ENCODE measurements at regions not wholly inside any gene's neighbourhood (a gene's known extent, or its start where the extent isn't known, plus 50 kb on each side); places are given as distances from the start of the nearest gene placed in this dataset.

DNA sequence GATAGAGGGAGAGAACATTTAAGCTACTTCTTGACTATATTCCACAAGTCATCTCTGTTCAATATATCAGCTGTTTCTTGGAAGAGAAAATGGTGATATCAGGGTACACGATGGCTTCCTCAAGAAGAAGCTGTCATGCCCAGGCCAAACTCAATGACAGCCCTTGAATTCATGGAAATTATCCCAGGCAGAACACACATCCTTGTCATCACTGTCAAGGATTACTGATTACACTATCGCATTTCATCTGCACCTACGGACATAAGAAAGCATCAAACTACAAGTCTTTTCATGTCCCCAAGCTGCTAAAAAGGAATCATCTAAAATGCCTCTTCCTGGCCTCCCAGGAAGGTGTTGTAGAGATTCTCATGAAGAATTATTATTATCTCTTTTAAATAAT lies 165.2 kb upstream of the SLC7A11 start:
- Histone ChIP-seq H3K36me3 (ENCODE audit: insufficient read depth, low read length) (no peaks in the 10 kb centered on the region), H3K79me2 (ENCODE audit: low read length) (no peaks in the 10 kb centered on the region), H3K27ac (ENCODE audit: low read length) (no peak overlapping the region), H3K4me1 (ENCODE audit: low read length) (no peaks in the 10 kb centered on the region), H3K9ac (ENCODE audit: low read length) (no peak overlapping the region), H3K27me3 (ENCODE audit: low read length) (no peaks in the 10 kb centered on the region), H3K9me2 (replicated peaks; ENCODE audit: insufficient read depth, low read length) (no peaks in the 10 kb centered on the region), H3K4me2 (ENCODE audit: low read depth, low read length, poor library complexity, severe bottlenecking) (no peak overlapping the region), H4K20me1 (ENCODE audit: insufficient read depth, low read depth, low read length) (no peaks in the 10 kb centered on the region), H3K9me3 (ENCODE audit: low read length) (no peaks in the 10 kb centered on the region), H2AFZ (ENCODE audit: low read length) (no peak overlapping the region), H3K4me3 (ENCODE audit: low read length) (no peak overlapping the region)
- no peak for DNase-seq

DNA sequence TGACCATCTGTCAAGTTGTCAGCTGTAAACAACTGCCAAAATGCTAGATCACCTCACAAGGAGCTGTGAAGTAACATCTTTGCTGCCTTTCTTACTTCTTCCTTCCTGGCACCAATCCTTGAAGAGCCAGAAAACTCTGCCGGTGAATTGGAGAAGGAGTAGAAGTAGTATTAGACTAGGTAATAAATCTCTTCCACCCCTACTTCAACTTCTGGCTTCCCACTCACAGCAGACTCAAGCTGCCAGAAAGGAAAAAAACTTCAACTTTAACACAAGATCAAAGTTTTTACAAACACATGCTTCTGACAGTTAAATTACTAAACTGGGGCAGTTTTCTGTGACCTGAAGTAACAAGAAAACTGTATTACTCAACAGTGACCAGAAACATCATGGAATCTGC lies 164.7 kb upstream of the SLC7A11 start:
- Histone ChIP-seq H3K27me3 (ENCODE audit: low read length) (no peaks in the 10 kb centered on the region), H3K9me2 (replicated peaks; ENCODE audit: insufficient read depth, low read length) (no peaks in the 10 kb centered on the region), H4K20me1 (ENCODE audit: insufficient read depth, low read depth, low read length) (no peaks in the 10 kb centered on the region), H3K4me3 (ENCODE audit: low read length) (no peak overlapping the region), H3K79me2 (ENCODE audit: low read length) (no peaks in the 10 kb centered on the region), H3K4me1 (ENCODE audit: low read length) (no peaks in the 10 kb centered on the region), H3K9me3 (ENCODE audit: low read length) (no peaks in the 10 kb centered on the region), H3K4me2 (ENCODE audit: low read depth, low read length, poor library complexity, severe bottlenecking) (no peak overlapping the region), H3K9ac (ENCODE audit: low read length) (no peak overlapping the region), H3K27ac (ENCODE audit: low read length) (no peak overlapping the region), H3K36me3 (ENCODE audit: insufficient read depth, low read length) (no peaks in the 10 kb centered on the region), H2AFZ (ENCODE audit: low read length) (no peak overlapping the region)
- no peak for DNase-seq

DNA sequence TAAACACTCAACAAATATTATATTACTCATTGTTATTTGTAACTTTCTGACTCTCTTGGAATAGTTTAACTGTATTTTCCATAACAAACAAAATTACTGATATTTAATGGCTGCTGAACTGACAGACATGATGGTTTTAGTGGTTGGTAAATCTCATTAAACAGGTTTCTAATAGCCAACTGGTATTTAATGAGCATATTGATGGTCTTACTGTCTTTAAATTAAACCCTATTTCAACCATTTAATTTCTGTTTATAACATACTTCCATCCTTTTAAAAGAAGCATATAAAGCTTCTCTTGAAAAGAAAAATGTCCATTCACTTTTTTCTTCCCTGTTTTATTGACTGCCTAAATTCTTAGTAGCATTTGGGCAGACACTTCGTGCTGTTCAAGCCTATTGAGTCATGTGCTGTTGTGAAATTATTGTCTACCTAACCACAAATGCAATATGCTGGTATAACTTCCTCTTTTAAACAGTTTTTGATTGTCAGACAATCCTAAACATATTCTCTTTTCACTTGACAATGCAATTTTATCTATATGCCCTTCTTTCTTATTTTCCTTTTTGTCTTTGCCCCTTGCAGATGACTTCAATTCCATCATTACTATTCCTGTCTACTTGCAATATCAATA lies 163.9 kb upstream of the SLC7A11 start:
- no peaks in the 10 kb centered on the region for H3K79me2 ChIP-seq (ENCODE audit: low read length)
- no peaks in the 10 kb centered on the region for H3K27me3 ChIP-seq (ENCODE audit: low read length)
- H3K27ac ChIP-seq (ENCODE audit: low read length): no peak overlapping the region
- H3K4me1 ChIP-seq (ENCODE audit: low read length): no peaks in the 10 kb centered on the region
- H3K4me2 ChIP-seq (ENCODE audit: low read depth, low read length, poor library complexity, severe bottlenecking): no peak overlapping the region
- no peaks in the 10 kb centered on the region for H3K9me3 ChIP-seq (ENCODE audit: low read length)
- H3K9me2 ChIP-seq (replicated peaks; ENCODE audit: insufficient read depth, low read length): no peaks in the 10 kb centered on the region
- no peak overlapping the region for H3K9ac ChIP-seq (ENCODE audit: low read length)
- DNase-seq: no peak
- H4K20me1 ChIP-seq (ENCODE audit: insufficient read depth, low read depth, low read length): no peaks in the 10 kb centered on the region
- no peaks in the 10 kb centered on the region for H3K36me3 ChIP-seq (ENCODE audit: insufficient read depth, low read length)
- no peak overlapping the region for H2AFZ ChIP-seq (ENCODE audit: low read length)
- no peak overlapping the region for H3K4me3 ChIP-seq (ENCODE audit: low read length)

DNA sequence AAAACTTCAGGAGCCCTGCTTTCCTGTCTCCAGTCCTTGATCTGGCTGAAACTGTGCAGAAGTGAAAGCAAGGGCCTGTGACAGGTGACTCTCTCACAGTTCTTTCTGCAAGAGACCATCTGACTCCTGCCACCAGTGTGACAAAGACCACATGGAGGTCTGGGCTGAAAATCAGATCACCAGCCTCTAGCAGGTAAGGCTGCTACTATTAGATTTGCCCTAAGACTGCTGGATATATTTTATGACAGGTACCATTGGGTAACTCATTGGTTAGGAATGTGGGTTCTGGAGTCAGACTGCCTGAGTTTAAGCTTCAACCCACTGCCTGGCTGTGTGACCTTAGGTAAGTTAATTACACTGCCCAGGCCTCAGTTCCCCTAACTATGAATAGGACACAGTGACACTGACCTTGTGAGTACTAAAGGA lies 163.3 kb upstream of the SLC7A11 start:
- DNase-seq: no peak
- Histone ChIP-seq H3K9me3 (ENCODE audit: low read length) (no peaks in the 10 kb centered on the region), H3K36me3 (ENCODE audit: insufficient read depth, low read length) (no peaks in the 10 kb centered on the region), H2AFZ (ENCODE audit: low read length) (no peak overlapping the region), H3K79me2 (ENCODE audit: low read length) (no peaks in the 10 kb centered on the region), H3K4me2 (ENCODE audit: low read depth, low read length, poor library complexity, severe bottlenecking) (no peak overlapping the region), H3K27ac (ENCODE audit: low read length) (no peak overlapping the region), H3K9ac (ENCODE audit: low read length) (no peak overlapping the region), H4K20me1 (ENCODE audit: insufficient read depth, low read depth, low read length) (no peaks in the 10 kb centered on the region), H3K27me3 (ENCODE audit: low read length) (no peaks in the 10 kb centered on the region), H3K4me3 (ENCODE audit: low read length) (no peak overlapping the region), H3K9me2 (replicated peaks; ENCODE audit: insufficient read depth, low read length) (no peaks in the 10 kb centered on the region), H3K4me1 (ENCODE audit: low read length) (no peaks in the 10 kb centered on the region)

DNA sequence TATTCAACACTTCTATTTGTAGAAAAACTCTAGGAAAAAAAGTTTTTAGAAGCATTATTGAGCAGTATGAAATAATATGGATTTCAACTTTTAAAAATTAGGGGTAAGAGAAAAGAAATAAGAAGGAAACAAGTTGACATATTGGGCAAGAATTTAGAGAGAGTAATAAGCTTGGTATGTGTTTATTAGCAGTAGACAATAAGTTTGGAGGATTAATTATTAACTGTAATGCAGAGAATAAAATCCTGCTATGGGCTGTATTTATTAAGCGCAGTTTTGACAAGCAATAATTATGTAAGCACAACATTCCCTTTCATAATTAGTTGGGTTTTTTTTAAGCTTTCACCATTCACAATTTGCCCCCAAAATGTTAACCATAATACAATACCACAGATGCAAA lies 162.7 kb upstream of the SLC7A11 start:
- Histone ChIP-seq H3K4me3 (ENCODE audit: low read length) (no peak overlapping the region), H3K4me2 (ENCODE audit: low read depth, low read length, poor library complexity, severe bottlenecking) (no peak overlapping the region), H3K4me1 (ENCODE audit: low read length) (no peaks in the 10 kb centered on the region), H3K79me2 (ENCODE audit: low read length) (no peaks in the 10 kb centered on the region), H3K9me3 (ENCODE audit: low read length) (no peaks in the 10 kb centered on the region), H2AFZ (ENCODE audit: low read length) (no peak overlapping the region), H3K36me3 (ENCODE audit: insufficient read depth, low read length) (no peaks in the 10 kb centered on the region), H3K27me3 (ENCODE audit: low read length) (no peaks in the 10 kb centered on the region), H3K27ac (ENCODE audit: low read length) (no peak overlapping the region), H4K20me1 (ENCODE audit: insufficient read depth, low read depth, low read length) (no peaks in the 10 kb centered on the region), H3K9ac (ENCODE audit: low read length) (no peak overlapping the region), H3K9me2 (replicated peaks; ENCODE audit: insufficient read depth, low read length) (no peaks in the 10 kb centered on the region)
- no peak for DNase-seq

DNA sequence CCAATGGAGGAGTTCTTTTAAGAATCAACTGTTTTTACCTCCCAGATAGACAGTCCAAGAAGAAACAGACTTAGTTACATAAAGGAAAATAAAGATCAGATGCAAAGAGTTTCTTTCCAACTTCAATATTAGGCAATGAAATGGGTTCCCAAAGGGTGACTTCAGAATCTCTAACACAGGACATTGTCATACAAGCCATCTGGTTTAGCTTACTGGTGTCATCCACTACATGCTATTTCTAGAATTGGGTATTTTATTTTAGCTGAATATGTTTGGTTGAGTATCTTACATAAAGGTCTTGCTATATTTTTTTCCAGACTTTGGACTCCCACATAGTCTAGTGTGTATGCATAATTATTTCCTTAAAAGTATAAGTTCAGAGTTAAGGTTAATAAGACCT lies 162.1 kb upstream of the SLC7A11 start:
- Histone ChIP-seq H2AFZ (ENCODE audit: low read length) (no peak overlapping the region), H3K9me2 (replicated peaks; ENCODE audit: insufficient read depth, low read length) (no peaks in the 10 kb centered on the region), H3K36me3 (ENCODE audit: insufficient read depth, low read length) (no peaks in the 10 kb centered on the region), H3K27me3 (ENCODE audit: low read length) (no peaks in the 10 kb centered on the region), H3K9ac (ENCODE audit: low read length) (no peak overlapping the region), H4K20me1 (ENCODE audit: insufficient read depth, low read depth, low read length) (no peaks in the 10 kb centered on the region), H3K9me3 (ENCODE audit: low read length) (no peaks in the 10 kb centered on the region), H3K4me2 (ENCODE audit: low read depth, low read length, poor library complexity, severe bottlenecking) (no peak overlapping the region), H3K4me3 (ENCODE audit: low read length) (no peak overlapping the region), H3K79me2 (ENCODE audit: low read length) (no peaks in the 10 kb centered on the region), H3K27ac (ENCODE audit: low read length) (no peak overlapping the region), H3K4me1 (ENCODE audit: low read length) (no peaks in the 10 kb centered on the region)
- DNase-seq: no peak

DNA sequence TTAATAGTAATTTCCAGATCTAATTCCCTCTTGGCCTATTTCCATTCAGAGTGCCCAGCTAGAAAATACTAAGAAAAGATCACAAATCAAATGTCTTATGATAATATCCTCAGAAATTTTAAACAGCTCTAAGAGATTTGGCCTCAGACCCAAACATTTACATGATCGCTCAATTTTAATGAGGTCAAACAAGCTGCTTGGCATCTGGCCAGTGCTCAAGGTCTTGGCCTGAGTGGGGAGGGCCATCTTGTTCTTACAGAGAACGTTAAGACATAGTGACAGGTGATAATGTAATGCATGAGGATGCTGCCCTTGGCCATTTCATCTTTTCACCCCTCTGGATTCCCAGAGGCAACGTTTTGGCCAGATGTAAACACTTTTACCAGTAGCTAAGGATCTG lies 159.2 kb upstream of the SLC7A11 start:
- Histone ChIP-seq H3K27me3 (ENCODE audit: low read length) (no peaks in the 10 kb centered on the region), H3K4me3 (ENCODE audit: low read length) (no peak overlapping the region), H3K9me3 (ENCODE audit: low read length) (no peaks in the 10 kb centered on the region), H3K4me2 (ENCODE audit: low read depth, low read length, poor library complexity, severe bottlenecking) (no peak overlapping the region), H2AFZ (ENCODE audit: low read length) (no peak overlapping the region), H3K4me1 (ENCODE audit: low read length) (no peaks in the 10 kb centered on the region), H3K9ac (ENCODE audit: low read length) (no peak overlapping the region), H3K27ac (ENCODE audit: low read length) (no peak overlapping the region), H3K9me2 (replicated peaks; ENCODE audit: insufficient read depth, low read length) (no peaks in the 10 kb centered on the region), H3K79me2 (ENCODE audit: low read length) (no peaks in the 10 kb centered on the region), H4K20me1 (ENCODE audit: insufficient read depth, low read depth, low read length) (no peaks in the 10 kb centered on the region), H3K36me3 (ENCODE audit: insufficient read depth, low read length) (no peaks in the 10 kb centered on the region)
- no peak for DNase-seq

DNA sequence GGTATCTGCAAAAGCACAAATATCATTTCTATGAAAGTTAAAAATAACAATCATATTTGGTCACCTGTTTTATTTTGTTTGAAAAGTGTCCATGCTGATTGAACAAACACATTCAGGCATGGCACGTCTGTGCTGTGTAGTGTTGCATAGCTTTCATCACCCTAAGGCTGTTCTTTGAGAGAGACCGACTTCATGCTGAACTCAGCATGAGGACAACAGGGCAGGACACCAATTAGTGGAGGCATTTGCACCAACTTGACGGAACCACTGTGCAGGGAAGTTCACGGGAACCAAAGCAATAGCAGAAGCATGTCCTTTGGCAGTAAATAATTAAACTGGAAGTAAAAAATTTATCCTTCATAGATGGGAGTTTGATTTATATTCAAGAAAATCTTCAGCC lies 158.4 kb upstream of the SLC7A11 start:
- no peak overlapping the region for H3K27ac ChIP-seq (ENCODE audit: low read length)
- no peaks in the 10 kb centered on the region for H3K27me3 ChIP-seq (ENCODE audit: low read length)
- H3K4me3 ChIP-seq (ENCODE audit: low read length): no peak overlapping the region
- H3K4me2 ChIP-seq (ENCODE audit: low read depth, low read length, poor library complexity, severe bottlenecking): no peak overlapping the region
- no peaks in the 10 kb centered on the region for H3K4me1 ChIP-seq (ENCODE audit: low read length)
- H4K20me1 ChIP-seq (ENCODE audit: insufficient read depth, low read depth, low read length): no peaks in the 10 kb centered on the region
- DNase-seq: no peak
- H3K9ac ChIP-seq (ENCODE audit: low read length): no peak overlapping the region
- no peaks in the 10 kb centered on the region for H3K36me3 ChIP-seq (ENCODE audit: insufficient read depth, low read length)
- no peaks in the 10 kb centered on the region for H3K9me2 ChIP-seq (replicated peaks; ENCODE audit: insufficient read depth, low read length)
- no peaks in the 10 kb centered on the region for H3K79me2 ChIP-seq (ENCODE audit: low read length)
- no peaks in the 10 kb centered on the region for H3K9me3 ChIP-seq (ENCODE audit: low read length)
- H2AFZ ChIP-seq (ENCODE audit: low read length): no peak overlapping the region

DNA sequence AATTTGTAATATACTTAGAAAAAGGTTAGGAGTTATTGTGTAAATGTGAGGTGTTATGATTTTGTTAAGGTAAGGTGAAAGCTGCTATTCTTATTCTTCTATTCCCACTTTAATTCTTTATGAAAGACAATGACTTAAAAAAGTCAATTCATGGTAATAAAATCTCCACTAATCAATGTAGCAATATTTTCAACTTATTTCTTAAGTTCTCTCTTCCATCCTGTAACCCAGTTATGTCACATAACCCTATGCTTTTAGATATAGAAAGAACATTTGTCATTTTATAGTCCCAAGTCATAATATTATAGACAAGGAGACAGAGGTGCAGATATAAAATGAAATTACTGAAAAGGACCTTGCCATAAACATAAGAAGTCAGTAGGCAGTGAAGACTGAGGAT lies 157.9 kb upstream of the SLC7A11 start:
- Histone ChIP-seq H3K9me3 (ENCODE audit: low read length) (no peaks in the 10 kb centered on the region), H3K4me2 (ENCODE audit: low read depth, low read length, poor library complexity, severe bottlenecking) (no peak overlapping the region), H3K79me2 (ENCODE audit: low read length) (no peaks in the 10 kb centered on the region), H3K9me2 (replicated peaks; ENCODE audit: insufficient read depth, low read length) (no peaks in the 10 kb centered on the region), H3K4me1 (ENCODE audit: low read length) (no peaks in the 10 kb centered on the region), H3K27me3 (ENCODE audit: low read length) (no peaks in the 10 kb centered on the region), H3K27ac (ENCODE audit: low read length) (no peak overlapping the region), H3K9ac (ENCODE audit: low read length) (no peak overlapping the region), H3K36me3 (ENCODE audit: insufficient read depth, low read length) (no peaks in the 10 kb centered on the region), H3K4me3 (ENCODE audit: low read length) (no peak overlapping the region), H2AFZ (ENCODE audit: low read length) (no peak overlapping the region), H4K20me1 (ENCODE audit: insufficient read depth, low read depth, low read length) (no peaks in the 10 kb centered on the region)
- DNase-seq: no peak

All from Karpas-422 (cell line).